ENCODE measurements at regions not wholly inside any gene's neighbourhood (a gene's known extent, or its start where the extent isn't known, plus 50 kb on each side); places are given as distances from the start of the nearest gene placed in this dataset.

DNA sequence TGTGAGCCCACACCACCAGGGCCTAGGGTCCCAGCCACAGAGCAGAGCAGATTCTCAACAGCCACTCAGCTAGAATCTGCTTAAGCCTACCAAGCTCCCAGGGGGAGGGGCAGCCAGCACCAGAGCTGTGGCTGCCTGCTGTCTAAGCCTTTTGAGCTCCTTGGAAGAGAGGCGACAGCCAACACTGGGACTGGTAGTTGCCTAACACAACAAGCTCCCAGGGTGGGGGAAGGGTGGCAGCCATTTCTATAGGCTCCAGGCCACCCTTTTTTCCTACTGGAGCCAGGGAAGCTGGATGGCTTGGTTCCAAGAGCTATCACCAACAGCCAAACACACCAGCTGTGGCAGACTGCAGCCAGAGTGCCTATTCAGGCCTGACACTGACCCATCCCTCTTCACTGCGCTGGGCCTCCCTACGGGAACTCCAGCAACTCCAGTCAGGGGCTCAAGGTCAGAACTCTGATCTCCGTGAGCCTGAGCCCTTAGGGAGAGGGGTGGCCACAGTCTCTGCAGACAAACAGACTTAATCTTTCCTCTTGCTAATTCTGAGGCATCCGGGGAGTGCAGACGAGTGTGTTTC lies 1824.3 kb upstream of the CELF4 start:
- TF ChIP-seq SP1 (IDR thresholded peaks at IDR 0.05) (no peak), FOXK2 (IDR thresholded peaks at IDR 0.05) (no peak), TARDBP (IDR thresholded peaks at IDR 0.05) (no peak), FOXM1 (IDR thresholded peaks at IDR 0.05; ENCODE audit: borderline replicate concordance) (no peak), FOXA1 (IDR thresholded peaks at IDR 0.05) (no peak), ZNF384 (IDR thresholded peaks at IDR 0.05) (no peak), ELF4 (IDR thresholded peaks at IDR 0.05) (no peak), LEF1 (IDR thresholded peaks at IDR 0.05; ENCODE audit: borderline replicate concordance) (no peak)
- TF ChIP-seq, protein P1, sequence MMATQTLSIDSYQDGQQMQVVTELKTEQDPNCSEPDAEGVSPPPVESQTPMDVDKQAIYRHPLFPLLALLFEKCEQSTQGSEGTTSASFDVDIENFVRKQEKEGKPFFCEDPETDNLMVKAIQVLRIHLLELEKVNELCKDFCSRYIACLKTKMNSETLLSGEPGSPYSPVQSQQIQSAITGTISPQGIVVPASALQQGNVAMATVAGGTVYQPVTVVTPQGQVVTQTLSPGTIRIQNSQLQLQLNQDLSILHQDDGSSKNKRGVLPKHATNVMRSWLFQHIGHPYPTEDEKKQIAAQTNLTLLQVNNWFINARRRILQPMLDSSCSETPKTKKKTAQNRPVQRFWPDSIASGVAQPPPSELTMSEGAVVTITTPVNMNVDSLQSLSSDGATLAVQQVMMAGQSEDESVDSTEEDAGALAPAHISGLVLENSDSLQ (IDR thresholded peaks at IDR 0.05): no peak

Measured in HEK293T (cell line).